T-cell (primary cell): ENCODE measurements at regions not wholly inside any gene's neighbourhood (a gene's known extent, or its start where the extent isn't known, plus 50 kb on each side); places are given as distances from the start of the nearest gene placed in this dataset.
"Not testable (repeated sequence)": the region's sequence is repeated elsewhere in the genome, so short reads cannot be mapped to it uniquely, and the experiment has no call there.

ENCODE experiments used
- ATAC-seq, 4 experiments: fragments of 200-7000 bp in 3 of 4; fragments of 150-1000 bp in 1 of 4; cut with Tn5 transposase; replicated peaks in 1 of 4; 1 replicate in 3 of 4; 2 replicates in 1 of 4; pipeline ENCODE4 v1.10.0; 2021; ENCODE audit warnings: moderate library complexity in 3 of 4, mild to moderate bottlenecking in 2 of 4, moderate number of reproducible peaks in 1 of 4
- CTCF ChIA-PET, 2 donors: fragments of 300-600 bp; sonication (Branson Sonifier 250); formaldehyde crosslinking; loops; one replicate each; lab custom pipeline; 2022; ENCODE audit warnings: antibody characterized with exemption in 2 of 2; lab: Charles Lee
- POLR2A ChIA-PET, 2 donors: fragments of 300-600 bp; sonication (Branson Sonifier 250); formaldehyde crosslinking; loops; one replicate each; lab custom pipeline; 2022; ENCODE audit warnings: antibody characterized with exemption in 2 of 2; lab: Charles Lee
- DNase-seq, 35 experiments: peaks; one replicate each; pipeline versions ENCODE4 v3.0.0 to v3.0.0-alpha.2; 2013 to 2023
- H3K27ac ChIP-seq: one replicate; pipeline ENCODE4 v1.5.1; 2013; ENCODE audit warnings: low read length
- H3K27me3 ChIP-seq, 2 experiments: replicated peaks in 1 of 2; 1 replicate in 1 of 2; 2 replicates in 1 of 2; pipeline versions ENCODE4 v1.6.1 to v1.7.0; 2013; ENCODE audit warnings: low read length in 1 of 2, mixed read lengths in 1 of 2; ENCODE audit not compliant: control insufficient read depth in 2 of 2, insufficient read depth in 2 of 2; ENCODE audit errors: extremely low read depth in 1 of 2
- H3K36me3 ChIP-seq, 2 donors: 1 replicate in 1 of 2; 2 replicates in 1 of 2; pipeline versions ENCODE4 v1.6.1 to v1.7.0; 2013; ENCODE audit warnings: low read length in 1 of 2; ENCODE audit not compliant: control insufficient read depth in 2 of 2, insufficient read depth in 1 of 2; ENCODE audit errors: extremely low read depth in 1 of 2
- H3K4me1 ChIP-seq, 2 experiments: 1 replicate in 1 of 2; 2 replicates in 1 of 2; pipeline versions ENCODE4 v1.6.1 to v1.7.0; 2013; ENCODE audit warnings: low read length in 2 of 2, mixed read lengths in 1 of 2; ENCODE audit not compliant: insufficient read depth in 2 of 2, control insufficient read depth in 1 of 2; ENCODE audit errors: extremely low read depth in 1 of 2
- H3K4me3 ChIP-seq, 2 donors: 1 replicate in 1 of 2; 2 replicates in 1 of 2; pipeline versions ENCODE4 v1.5.1 to v1.7.0; 2013; ENCODE audit warnings: mild to moderate bottlenecking in 2 of 2, low read length in 1 of 2, moderate library complexity in 1 of 2; ENCODE audit not compliant: control insufficient read depth in 1 of 2; ENCODE audit errors: extremely low read depth in 1 of 2
- H3K9me3 ChIP-seq: 2 replicates; pipeline ENCODE4 v1.7.0; 2013
- H3K27ac Mint-ChIP-seq, 2 donors: one replicate each; pipeline ENCODE4 v1.8.0; 2020 to 2021; ENCODE audit warnings: mild to moderate bottlenecking in 2 of 2, mixed read lengths in 2 of 2
- H3K27me3 Mint-ChIP-seq, 2 donors: one replicate each; pipeline ENCODE4 v1.8.0; 2021 to 2022; ENCODE audit warnings: mixed read lengths in 2 of 2
- H3K36me3 Mint-ChIP-seq: one replicate; pipeline ENCODE4 v1.8.0; 2021; ENCODE audit warnings: mixed read lengths
- H3K4me1 Mint-ChIP-seq, 3 donors: one replicate each; pipeline ENCODE4 v1.8.0; 2020 to 2022; ENCODE audit warnings: mixed read lengths in 3 of 3, mild to moderate bottlenecking in 1 of 3
- H3K4me3 Mint-ChIP-seq, 3 donors: one replicate each; pipeline ENCODE4 v1.8.0; 2020 to 2022; ENCODE audit warnings: mild to moderate bottlenecking in 3 of 3, mixed read lengths in 3 of 3, moderate library complexity in 3 of 3
- H3K9me3 Mint-ChIP-seq, 3 donors: one replicate each; pipeline ENCODE4 v1.8.0; 2020 to 2022; ENCODE audit warnings: mixed read lengths in 3 of 3
- WGBS: methylation state at CpG from one replicate; pipeline ENCODE4 v1.1.5; 2013; ENCODE audit warnings: missing lambda C conversion rate; ENCODE audit not compliant: insufficient coverage; 5-methylcytosine and 5-hydroxymethylcytosine counted together

DNA sequence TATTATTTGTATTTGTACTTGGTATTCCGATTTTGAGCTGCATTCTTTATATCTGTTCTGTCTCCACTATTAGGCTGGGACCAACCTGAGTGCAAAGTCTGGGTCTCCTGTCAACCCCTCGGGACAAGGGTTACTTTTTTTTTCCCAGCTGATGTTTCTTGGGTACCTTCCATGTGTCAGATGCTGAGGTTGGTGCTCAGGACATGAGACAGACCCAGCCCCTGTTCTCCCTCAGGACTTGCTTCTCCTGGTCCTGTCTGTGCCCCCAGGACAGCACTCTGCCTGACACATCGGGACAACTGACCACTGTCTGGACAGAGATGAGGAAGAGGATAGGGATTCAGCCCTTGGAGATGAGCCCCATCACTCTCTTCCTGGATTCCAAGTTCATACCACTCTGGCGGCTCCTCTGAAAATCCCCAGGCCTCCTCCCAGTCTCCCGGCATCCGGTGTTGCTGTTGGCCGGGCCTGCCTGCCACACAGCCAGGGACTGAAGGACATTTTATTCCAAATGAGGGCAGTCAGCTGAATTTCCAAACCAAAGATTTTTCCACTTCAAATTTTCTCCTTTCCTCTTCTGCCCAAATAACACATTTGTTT lies 55.6 kb upstream of the FMOD start:
- peaks cover 0 to 2% (median 0%) of the 10 kb centered on the region in 3 donors for H3K4me1 Mint-ChIP-seq

DNA sequence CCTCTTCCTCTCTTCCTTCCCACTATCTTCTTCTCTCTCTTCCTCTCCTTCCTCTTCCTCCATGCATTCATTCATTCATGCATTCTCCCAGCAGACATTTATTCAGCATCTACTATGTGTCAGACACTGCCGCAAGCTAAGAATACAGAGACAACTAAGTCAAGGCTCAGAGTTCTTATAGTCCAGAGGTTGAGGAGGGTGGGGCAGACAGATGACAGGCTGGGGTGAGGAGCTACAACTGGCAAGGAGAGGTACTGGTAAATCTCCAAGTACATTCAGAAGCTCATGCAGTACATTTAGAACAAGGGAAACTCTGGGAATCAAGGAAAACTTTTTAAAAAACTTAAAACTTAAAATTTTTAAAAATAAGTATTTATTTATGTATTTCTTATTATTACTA lies 56.4 kb upstream of the FMOD start:
- DNase-seq = no peak
- H3K4me3 Mint-ChIP-seq = no peak overlapping the region
- no peak overlapping the region for H3K27ac ChIP-seq
- peaks cover 0 to 2% (median 0%) of the 10 kb centered on the region in 3 donors for H3K4me1 Mint-ChIP-seq
- ChIA-PET CTCF (no interaction called here), POLR2A (no interaction called here)
- no peaks in the 10 kb centered on the region for H3K4me1 ChIP-seq
- peaks cover 29 to 51% of the 10 kb centered on the region in 2 donors for H3K27me3 Mint-ChIP-seq
- H3K4me3 ChIP-seq = no peak overlapping the region
- H3K9me3 Mint-ChIP-seq = no peaks in the 10 kb centered on the region
- no peak overlapping the region for H3K27ac Mint-ChIP-seq
- no peaks in the 10 kb centered on the region for H3K9me3 ChIP-seq
- ATAC-seq = no peak
- H3K36me3 Mint-ChIP-seq = no peaks in the 10 kb centered on the region
- H3K27me3 ChIP-seq = peaks cover 0 to 24% of the 10 kb centered on the region in 2 experiments
- H3K36me3 ChIP-seq = no peaks in the 10 kb centered on the region
- no CpG with 5 or more reads among the region's 1 CpG for WGBS

More for the DNA sequence above, 55.6 kb upstream of the FMOD start:
- ATAC-seq = no peak
- Histone ChIP-seq H3K27me3 (peaks cover 0 to 21% of the 10 kb centered on the region in 2 experiments), H3K9me3 (no peaks in the 10 kb centered on the region), H3K27ac (no peak overlapping the region), H3K36me3 (no peaks in the 10 kb centered on the region), H3K4me1 (no peaks in the 10 kb centered on the region), H3K4me3 (no peak overlapping the region)
- ChIA-PET CTCF (no interaction called here), POLR2A (no interaction called here)
- Mint-ChIP-seq H3K27me3 (peaks cover 29 to 51% of the 10 kb centered on the region in 2 donors), H3K27ac (no peak overlapping the region), H3K4me3 (no peak overlapping the region), H3K9me3 (no peaks in the 10 kb centered on the region), H3K36me3 (no peaks in the 10 kb centered on the region)
- WGBS = 90% methylated on average over 2 of the region's 7 CpGs
- DNase-seq = no peak

DNA sequence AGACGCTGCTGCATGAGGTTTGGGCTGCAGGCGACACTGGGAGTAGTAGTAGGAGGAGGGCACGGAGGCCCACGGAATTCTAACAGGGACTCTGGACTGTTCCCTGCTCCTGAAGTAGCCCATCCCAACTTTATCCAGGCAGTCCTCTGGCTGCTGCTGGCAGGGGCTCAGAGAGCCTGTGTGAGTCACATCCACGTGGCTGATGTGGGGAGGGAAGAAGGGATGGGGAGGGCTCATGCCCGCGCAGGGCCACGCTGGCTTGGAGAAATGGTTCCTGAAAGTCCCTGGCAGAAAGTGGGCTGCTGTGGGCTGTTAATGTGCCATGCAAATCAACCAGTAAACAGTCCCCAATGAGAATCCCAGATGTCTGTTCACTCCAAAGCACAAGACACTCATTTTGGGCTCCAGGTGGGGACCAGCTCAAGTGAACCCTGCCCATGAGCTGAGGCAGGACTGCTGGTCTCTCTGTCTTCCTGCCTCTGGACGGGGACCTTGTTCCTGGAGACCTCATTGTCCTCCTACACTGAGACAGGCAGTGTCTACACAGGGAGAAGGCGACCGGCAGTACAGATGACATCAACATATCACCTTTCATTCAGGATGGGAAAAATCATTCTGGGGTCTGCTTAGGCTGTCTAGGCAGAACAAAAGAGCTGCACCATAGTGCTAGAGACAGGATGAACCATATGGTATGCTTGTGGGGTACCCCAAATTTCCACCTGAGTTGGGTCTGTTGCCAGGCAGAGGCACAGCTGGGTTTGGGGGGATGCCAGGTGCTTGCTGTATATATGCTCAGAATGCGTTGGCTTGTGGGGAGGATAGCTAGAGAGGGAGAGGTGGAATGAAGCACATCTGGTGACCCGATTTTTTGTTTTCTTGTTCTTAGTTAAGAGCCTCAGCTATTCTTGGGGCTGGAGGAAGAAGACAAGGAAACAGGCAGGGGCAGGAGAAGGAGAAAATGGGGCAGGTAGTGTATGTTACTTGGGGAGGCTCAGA lies 57.9 kb upstream of the FMOD start:
- H3K27me3 Mint-ChIP-seq = peaks cover 29 to 60% of the 10 kb centered on the region in 2 donors
- H3K4me3 Mint-ChIP-seq = no peak overlapping the region
- Histone ChIP-seq H3K27ac (no peak overlapping the region), H3K4me1 (no peaks in the 10 kb centered on the region), H3K27me3 (peaks cover 0 to 24% of the 10 kb centered on the region in 2 experiments), H3K36me3 (no peaks in the 10 kb centered on the region), H3K4me3 (no peak overlapping the region), H3K9me3 (no peaks in the 10 kb centered on the region)
- H3K36me3 Mint-ChIP-seq = no peaks in the 10 kb centered on the region
- H3K9me3 Mint-ChIP-seq = peaks cover 0 to 5% (median 5%) of the 10 kb centered on the region in 3 donors
- peaks cover 0 to 2% (median 0%) of the 10 kb centered on the region in 3 donors for H3K4me1 Mint-ChIP-seq
- no peak overlapping the region for H3K27ac Mint-ChIP-seq
- POLR2A ChIA-PET = no interaction called here
- CTCF ChIA-PET = no interaction called here
- 70% methylated on average over 9 of the region's 13 CpGs for WGBS
- ATAC-seq (no peak), DNase-seq (no peak)

DNA sequence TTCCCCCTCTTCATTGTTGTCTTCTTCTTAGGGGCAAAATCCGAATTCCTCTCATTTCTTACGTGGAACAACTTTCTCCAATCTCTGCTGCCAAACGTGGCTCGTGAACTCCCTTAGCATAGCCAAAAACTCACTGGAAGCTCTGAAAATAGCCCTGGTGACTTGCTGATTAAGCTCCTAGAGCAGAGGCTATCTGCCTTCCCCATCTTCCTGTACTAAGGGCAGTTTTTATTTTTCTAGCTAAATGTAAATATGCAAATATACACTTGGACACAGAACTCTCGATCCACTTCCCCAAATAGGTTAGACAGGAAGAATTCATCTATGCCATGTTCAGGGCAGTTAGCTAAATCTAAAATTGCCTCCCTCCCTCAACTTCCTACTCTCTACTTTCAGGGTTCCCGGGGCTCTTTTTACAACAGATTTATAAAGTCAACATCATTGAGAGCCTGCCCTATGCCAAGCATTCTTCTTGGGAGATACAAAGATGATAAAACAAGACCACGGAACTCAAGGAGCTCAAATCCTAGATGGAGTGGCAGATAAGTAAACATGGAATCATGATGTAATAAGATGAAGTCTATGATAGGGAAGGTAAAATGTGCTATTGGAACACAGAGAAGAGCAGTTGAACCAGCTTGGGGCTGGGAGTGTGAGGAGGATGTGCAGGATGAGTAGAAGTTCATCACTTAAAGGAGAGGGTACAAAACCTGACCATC lies 59.4 kb upstream of the FMOD start:
- Histone ChIP-seq H3K27ac (no peak overlapping the region), H3K4me1 (no peaks in the 10 kb centered on the region), H3K9me3 (no peaks in the 10 kb centered on the region), H3K36me3 (no peaks in the 10 kb centered on the region), H3K4me3 (no peak overlapping the region), H3K27me3 (peaks cover 0 to 24% of the 10 kb centered on the region in 2 experiments)
- peaks cover 0 to 12% (median 5%) of the 10 kb centered on the region in 3 donors for H3K9me3 Mint-ChIP-seq
- H3K27ac Mint-ChIP-seq = no peak overlapping the region
- no peak overlapping the region for H3K4me3 Mint-ChIP-seq
- ChIA-PET CTCF (no interaction called here), POLR2A (no interaction called here)
- peaks cover 27 to 65% of the 10 kb centered on the region in 2 donors for H3K27me3 Mint-ChIP-seq
- no peaks in the 10 kb centered on the region for H3K36me3 Mint-ChIP-seq
- DNase-seq (no peak), ATAC-seq (no peak)
- H3K4me1 Mint-ChIP-seq = peaks cover 0 to 2% (median 0%) of the 10 kb centered on the region in 3 donors
- WGBS = 22% methylated on average over 5 of the region's 7 CpGs

DNA sequence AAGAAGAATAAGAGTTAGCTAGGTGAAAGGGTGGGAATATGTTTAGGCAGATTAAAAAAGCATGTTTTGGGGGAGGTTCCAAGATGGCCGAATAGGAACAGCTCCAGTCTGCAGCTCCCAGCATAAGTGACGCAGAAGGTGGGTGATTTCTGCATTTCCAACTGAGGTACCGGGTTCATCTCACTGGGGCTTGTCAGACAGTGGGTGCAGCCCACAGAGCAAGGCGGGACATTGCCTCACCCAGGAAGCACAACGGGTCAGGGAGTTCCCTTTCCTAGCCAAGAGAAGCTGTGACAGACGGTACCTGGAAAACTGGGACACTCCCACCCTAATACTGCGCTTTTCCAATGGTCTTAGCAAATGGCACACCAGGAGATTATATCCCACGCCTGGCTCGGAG lies 60.5 kb upstream of the FMOD start:
- ATAC-seq, H3K9me3 ChIP-seq, DNase-seq, H3K4me1 Mint-ChIP-seq, H3K36me3 Mint-ChIP-seq, POLR2A ChIA-PET, H3K4me3 Mint-ChIP-seq, H3K36me3 ChIP-seq, H3K4me3 ChIP-seq, CTCF ChIA-PET, H3K4me1 ChIP-seq, H3K27ac Mint-ChIP-seq, H3K27ac ChIP-seq: not testable (repeated sequence)
- Mint-ChIP-seq H3K9me3 (peaks cover 0 to 12% (median 5%) of the 10 kb centered on the region in 3 donors), H3K27me3 (peaks cover 31 to 60% of the 10 kb centered on the region in 2 donors)
- WGBS = 75% methylated on average over 3 of the region's 9 CpGs
- peaks cover 0 to 24% of the 10 kb centered on the region in 2 experiments for H3K27me3 ChIP-seq

DNA sequence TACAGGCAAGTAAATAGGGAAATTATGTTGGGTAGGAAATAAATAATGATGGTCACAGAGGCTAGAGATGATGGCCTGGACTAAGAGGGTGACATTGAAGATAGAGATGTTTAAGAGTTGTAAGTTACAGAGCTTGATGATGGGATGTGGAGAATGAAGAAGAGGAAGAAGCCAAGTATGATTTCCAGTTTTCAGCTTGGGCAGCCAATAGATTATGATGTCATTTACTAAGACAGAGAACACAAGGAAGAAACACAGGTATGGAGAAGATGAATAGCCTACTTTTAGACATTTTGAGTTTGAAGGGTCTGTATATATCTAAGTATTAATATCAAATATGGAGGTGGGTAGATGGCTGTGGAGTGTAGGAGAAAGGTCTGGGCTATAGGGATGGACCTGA lies 56.0 kb upstream of the PRELP start:
- H3K27me3 ChIP-seq = peaks cover 0 to 8% of the 10 kb centered on the region in 2 experiments
- H3K27ac ChIP-seq = no peak overlapping the region
- ChIA-PET POLR2A (interaction anchor here in 1 of 2 donors (0.6 kb wide), 1 partner anchor 15 kb away, joined by 3 read pairs; no protein-coding TSS in a partner anchor), CTCF (interaction anchor here in 1 of 2 donors (0.7 kb wide), 1 partner anchor 75 kb away, joined by 3 read pairs; no protein-coding TSS in a partner anchor)
- DNase-seq (no peak), ATAC-seq (no peak)
- Mint-ChIP-seq H3K36me3 (no peaks in the 10 kb centered on the region), H3K27ac (no peak overlapping the region), H3K4me3 (no peak overlapping the region), H3K9me3 (no peaks in the 10 kb centered on the region), H3K4me1 (no peaks in the 10 kb centered on the region), H3K27me3 (peaks cover 13 to 22% of the 10 kb centered on the region in 2 donors)
- no peaks in the 10 kb centered on the region for H3K36me3 ChIP-seq
- H3K4me1 ChIP-seq = no peaks in the 10 kb centered on the region
- no peak overlapping the region for H3K4me3 ChIP-seq
- H3K9me3 ChIP-seq = no peaks in the 10 kb centered on the region
